ENCODE measurements at regions not wholly inside any gene's neighbourhood (a gene's known extent, or its start where the extent isn't known, plus 50 kb on each side); places are given as distances from the start of the nearest gene placed in this dataset.
"Not testable (repeated sequence)": the region's sequence is repeated elsewhere in the genome, so short reads cannot be mapped to it uniquely, and the experiment has no call there.

DNA sequence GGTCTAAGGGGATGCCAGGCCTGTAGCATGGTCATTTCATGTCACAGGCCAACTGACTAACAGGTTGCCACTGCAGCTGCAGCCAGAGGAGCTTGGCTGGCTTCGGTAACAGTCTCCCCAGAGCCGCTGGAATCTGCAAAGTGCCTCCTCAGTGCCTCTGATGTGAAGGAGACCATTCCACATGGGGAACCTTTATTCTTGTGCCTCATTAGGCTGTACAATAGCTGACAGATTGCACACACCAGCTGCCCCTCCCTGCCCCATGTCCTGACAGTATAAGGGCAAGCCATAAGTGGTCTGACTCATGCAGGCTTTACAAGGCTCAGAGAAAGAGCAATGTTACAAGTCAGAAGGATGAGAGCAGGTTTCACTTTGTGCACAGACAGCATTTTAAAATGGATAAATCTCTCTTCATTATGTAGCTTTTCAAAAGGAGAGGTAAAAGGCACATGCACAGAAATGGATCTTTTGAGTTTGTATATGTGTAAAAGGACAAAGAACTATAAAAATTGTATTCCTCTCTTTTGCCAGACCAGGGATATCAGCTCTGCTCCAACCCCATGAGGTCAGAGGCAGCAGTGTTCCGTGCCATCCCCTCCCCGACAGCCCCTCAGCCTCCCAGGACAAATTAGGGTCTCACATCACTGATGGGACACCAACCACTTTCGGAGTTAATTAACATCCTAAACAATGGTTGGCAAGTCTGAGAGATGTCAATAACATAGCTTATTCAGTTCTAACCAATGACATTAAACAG lies 467.8 kb downstream of the TMEM232 start:
- no peak for DNase-seq

GRCh38 chr5:110262749-110263148 lies 463.7 kb downstream of the TMEM232 start:
- DNase-seq, result no peak

GRCh38 chr5:110264661-110265060 lies 461.8 kb downstream of the TMEM232 start:
- no peak for DNase-seq

- DNase-seq, result no peak
Measured at GRCh38 chr5:110265162-110265561, 461.3 kb downstream of the TMEM232 start.

DNA sequence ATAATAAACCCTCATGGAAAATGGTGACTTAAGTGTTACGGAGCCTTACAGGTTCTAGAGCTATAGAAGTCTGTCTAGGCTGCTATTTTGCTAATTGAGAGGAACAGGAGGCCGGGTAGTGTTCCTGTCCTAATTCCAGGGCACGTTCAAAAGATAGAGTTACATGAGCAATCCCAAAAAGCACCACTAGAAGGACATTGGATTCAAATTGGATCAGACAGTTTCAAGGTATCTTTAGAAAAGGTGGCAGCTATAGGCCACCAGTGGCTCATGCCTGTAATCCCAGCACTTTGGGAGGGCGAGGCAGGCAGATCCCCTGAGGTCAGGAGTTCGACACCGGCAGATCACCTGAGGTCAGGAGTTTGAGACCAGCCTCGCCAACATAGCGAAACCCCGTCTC lies 458.8 kb downstream of the TMEM232 start:
- no peak for DNase-seq

GRCh38 chr5:110268283-110268682 lies 458.2 kb downstream of the TMEM232 start:
- DNase-seq, result no peak

GRCh38 chr5:110268985-110269384 lies 457.5 kb downstream of the TMEM232 start:
- DNase-seq, result no peak

DNA sequence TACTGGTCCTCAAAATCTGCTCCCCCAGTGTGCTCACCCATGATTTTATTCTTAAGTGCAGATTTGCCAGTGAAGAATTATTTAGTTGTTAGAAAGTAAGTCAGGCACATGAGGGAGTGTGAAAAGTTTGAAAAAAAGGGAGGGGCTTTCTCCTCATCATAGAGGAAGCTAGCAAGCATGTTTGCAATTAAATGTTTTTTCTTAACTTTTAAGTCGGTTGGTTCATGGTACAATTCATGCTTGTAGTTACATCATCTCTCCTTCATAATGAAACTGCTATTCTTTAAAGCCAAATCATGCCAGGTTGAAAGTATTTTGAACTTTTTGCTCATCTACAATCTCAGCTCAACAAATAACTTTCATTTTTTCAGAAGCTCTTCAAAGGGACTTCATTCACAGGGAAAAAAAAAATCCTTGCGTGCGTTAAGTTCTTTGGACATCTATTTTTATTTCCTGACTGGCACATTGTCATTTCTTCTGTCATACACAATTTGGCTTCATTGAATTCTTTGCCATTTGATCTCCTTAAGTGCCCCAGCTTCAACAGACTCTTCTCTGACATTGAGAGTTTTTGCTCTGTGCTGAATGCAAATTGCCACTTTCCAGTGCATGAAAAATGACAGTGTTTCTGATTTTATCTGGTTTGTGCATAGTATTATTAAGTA lies 456.9 kb downstream of the TMEM232 start:
- DNase-seq, result no peak

GRCh38 chr5:110275878-110276277 lies 450.6 kb downstream of the TMEM232 start:
- no peak for DNase-seq

- not testable (repeated sequence) for DNase-seq
Measured at GRCh38 chr5:110278449-110278848, 448.0 kb downstream of the TMEM232 start.

DNA sequence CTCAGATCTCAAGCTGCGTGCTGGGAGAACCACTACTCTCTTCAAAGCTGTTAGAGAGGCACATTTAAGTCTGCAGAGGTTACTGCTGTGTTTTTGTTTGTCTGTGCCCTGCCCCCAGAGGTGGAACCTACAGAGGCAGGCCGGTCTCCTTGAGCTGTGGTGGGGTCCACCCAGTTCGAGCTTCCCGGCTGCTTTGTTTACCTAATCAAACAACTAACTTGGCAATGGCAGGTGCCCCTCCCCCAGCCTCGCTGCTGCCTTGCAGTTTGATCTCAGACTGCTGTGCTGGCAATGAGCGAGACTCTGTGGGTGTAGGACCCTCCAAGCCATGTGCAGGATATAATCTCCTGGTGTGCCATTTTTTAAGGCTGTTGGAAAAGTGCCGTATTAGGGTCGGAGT lies 442.4 kb downstream of the TMEM232 start:
- not testable (repeated sequence) for DNase-seq

DNA sequence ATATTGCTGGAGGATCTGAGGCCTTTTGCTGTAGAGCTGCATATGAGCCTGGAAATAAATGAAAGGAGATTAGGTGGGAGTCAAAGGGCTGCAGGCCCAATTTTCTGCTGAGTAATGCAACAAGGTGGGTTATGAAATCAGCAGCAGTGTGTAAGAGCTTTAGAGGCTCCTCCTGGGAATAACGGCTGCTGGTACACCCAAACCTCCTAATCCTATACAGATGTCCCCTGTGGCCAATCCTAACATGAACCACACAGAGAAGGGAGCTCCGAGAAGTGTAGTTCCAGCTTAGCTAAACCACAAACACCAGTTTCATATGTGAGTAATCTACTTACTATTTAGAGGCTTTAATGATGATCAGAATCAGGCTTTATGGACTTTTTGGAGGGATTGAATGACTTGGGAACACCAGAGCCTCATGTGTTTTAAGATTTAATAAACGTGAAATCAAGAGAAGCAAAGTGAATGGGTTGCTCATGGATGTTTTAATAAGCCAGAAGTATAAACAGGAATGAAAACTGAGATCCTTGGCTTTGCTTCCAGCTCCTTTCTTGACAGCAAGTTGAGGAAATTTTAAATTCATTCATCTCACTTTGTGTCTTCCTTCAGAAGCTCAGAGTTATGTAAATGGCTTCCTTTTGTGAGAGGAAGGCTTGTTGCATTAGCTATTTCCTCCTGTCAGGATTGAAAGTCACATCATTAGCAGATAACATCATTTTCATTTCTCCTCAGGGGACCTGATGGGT lies 437.5 kb downstream of the TMEM232 start:
- no peak for DNase-seq

DNA sequence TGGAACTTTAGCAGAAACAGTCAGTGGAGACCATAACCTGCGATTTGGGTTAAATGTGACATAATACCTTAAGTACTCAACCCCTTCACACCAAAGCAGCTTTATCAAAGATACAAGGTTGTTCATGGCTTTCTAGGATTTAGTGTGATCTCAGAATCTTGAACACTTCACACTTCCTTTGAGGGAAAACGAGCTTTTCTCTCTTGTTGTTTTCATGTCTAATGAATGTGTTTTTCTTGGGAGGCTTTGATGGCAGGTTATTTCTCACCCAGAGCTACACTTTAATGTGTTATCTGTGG lies 437.0 kb downstream of the TMEM232 start:
- no peak for DNase-seq

DNA sequence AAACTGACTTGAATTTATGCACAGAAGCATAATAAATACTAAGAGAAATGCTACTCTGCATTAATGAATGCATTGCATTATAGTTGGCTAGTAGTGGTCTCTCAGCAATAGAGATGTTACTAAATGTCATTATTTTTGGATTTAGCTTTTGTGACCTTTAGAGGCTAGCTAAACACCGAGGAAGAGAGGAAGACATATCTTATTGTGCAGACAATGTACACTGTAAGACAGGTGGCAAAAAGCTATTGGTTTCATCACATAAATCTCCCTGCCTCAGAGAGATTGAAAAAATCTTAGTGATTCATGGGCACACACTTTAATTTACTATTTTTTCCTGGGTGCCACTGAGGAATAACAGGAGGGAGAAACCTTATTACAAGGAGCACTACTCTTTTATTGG lies 435.9 kb downstream of the TMEM232 start:
- DNase-seq, result no peak

- DNase-seq, result no peak
Measured at GRCh38 chr5:110294281-110294680, 432.2 kb downstream of the TMEM232 start.

GRCh38 chr5:110297152-110297670 lies 429.3 kb downstream of the TMEM232 start:
- DNase-seq, result no peak

GRCh38 chr5:110304176-110304575 lies 422.3 kb downstream of the TMEM232 start:
- DNase-seq, result no peak

- no peak for DNase-seq
Measured at GRCh38 chr5:110306650-110307049, 419.8 kb downstream of the TMEM232 start.

DNA sequence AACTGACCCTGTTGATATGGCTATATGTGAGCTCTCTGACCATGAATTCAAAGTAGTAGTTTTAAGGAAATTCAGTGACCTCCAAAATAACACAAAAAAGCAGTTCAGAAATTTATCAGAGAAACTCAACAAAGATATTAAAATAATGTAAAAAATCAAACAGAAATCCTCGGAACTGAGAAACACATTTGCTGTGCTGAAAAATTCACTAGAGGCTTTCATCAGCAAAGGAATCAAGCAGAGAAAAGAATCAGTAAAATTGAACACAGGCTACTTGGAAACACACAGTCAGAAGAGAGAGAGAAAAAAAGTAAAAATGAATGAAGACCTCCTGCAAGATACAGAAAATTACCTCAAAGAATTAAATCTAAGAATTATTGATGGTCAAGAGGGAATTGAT lies 417.2 kb downstream of the TMEM232 start:
- DNase-seq, result no peak

- not testable (repeated sequence) for DNase-seq
Measured at GRCh38 chr5:110316566-110316965, 409.9 kb downstream of the TMEM232 start.

DNA sequence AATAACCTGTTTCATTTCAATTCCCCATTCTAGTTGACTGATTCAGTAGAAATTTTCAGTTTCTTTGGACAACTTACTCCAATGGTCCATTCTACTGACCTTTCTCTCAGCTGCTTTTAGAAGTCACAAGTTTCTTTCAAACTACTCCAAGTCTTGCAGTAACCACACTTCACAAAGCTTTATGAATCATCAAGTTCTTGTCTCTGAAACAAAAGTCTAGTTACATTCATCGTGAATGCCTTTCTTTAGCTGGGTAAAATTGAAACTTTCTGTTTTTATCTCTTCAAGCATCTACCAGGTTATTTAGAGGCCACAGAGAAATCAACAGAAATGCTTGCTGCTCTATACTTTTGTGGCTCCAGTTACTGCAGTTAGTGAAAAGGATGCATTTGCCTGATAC lies 405.4 kb downstream of the TMEM232 start:
- no peak for DNase-seq

- DNase-seq, result no peak
Measured at GRCh38 chr5:110323357-110323756, 403.1 kb downstream of the TMEM232 start.

- DNase-seq, result no peak
Measured at GRCh38 chr5:110323832-110324231, 402.6 kb downstream of the TMEM232 start.

- no peak for DNase-seq
Measured at GRCh38 chr5:110324876-110325275, 401.6 kb downstream of the TMEM232 start.

Measured in dermis blood vessel endothelial cell (primary cell).